BJ (cell line): ENCODE measurements at regions not wholly inside any gene's neighbourhood (a gene's known extent, or its start where the extent isn't known, plus 50 kb on each side); places are given as distances from the start of the nearest gene placed in this dataset.

Experiments
- CTCF ChIA-PET: fragments of 350-600 bp; formaldehyde crosslinking; extraction: SDS; loops from one replicate; lab custom pipeline; 2021; ENCODE audit warnings: antibody characterized with exemption, inconsistent platforms; lab: Yijun Ruan, JAX
- POLR2A ChIA-PET: fragments of 300-600 bp; sonication (Branson Sonifier 250); formaldehyde crosslinking; extraction: SDS; loops from one replicate; lab custom pipeline; 2021; ENCODE audit warnings: antibody characterized with exemption; lab: Charles Lee
- DNase-seq: peaks from one replicate; pipeline ENCODE4 v3.0.0-alpha.2; 2011; ENCODE audit warnings: low read depth
- H3K27me3 ChIP-seq: 2 replicates; pipeline ENCODE4 v1.6.0; 2011; ENCODE audit warnings: low read length; ENCODE audit not compliant: control insufficient read depth, insufficient read depth
- H3K36me3 ChIP-seq: 2 replicates; pipeline ENCODE4 v1.5.1; 2011; ENCODE audit warnings: low read length; ENCODE audit not compliant: control insufficient read depth, insufficient read depth
- H3K4me3 ChIP-seq: 2 replicates; pipeline ENCODE4 v1.5.1; 2011; ENCODE audit warnings: low read depth, mild to moderate bottlenecking, control low read depth, low read length
- TF ChIP-seq, protein P1 (sequence below): IDR thresholded peaks from 2 replicates; pipeline ENCODE4 v1.5.1; 2011; ENCODE audit warnings: low read depth, mild to moderate bottlenecking, control low read depth, inconsistent platforms, low read length, moderate library complexity; ENCODE audit not compliant: insufficient read depth

DNA sequence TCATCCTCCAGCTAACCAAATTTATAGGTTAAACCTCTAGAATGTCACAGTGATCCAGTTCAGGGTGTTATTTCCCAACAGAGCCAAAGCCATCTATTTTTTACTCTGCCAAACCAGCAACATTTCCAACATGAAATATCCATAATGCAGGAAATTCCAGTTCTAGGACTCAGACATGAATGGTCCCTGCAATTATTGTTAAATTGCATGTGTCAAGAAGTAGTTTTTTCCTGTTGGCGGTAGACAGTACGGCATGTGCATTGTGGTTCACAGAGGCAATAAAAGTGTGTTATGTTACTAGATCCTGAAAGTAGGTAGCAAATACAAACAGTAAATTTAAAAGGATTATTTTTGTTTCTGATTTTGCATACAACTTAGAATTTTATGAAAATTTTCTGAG, 215.7 kb upstream of the THBS1 start:
- peak; percentile 35 for DNase-seq
- TF ChIP-seq, protein P1, sequence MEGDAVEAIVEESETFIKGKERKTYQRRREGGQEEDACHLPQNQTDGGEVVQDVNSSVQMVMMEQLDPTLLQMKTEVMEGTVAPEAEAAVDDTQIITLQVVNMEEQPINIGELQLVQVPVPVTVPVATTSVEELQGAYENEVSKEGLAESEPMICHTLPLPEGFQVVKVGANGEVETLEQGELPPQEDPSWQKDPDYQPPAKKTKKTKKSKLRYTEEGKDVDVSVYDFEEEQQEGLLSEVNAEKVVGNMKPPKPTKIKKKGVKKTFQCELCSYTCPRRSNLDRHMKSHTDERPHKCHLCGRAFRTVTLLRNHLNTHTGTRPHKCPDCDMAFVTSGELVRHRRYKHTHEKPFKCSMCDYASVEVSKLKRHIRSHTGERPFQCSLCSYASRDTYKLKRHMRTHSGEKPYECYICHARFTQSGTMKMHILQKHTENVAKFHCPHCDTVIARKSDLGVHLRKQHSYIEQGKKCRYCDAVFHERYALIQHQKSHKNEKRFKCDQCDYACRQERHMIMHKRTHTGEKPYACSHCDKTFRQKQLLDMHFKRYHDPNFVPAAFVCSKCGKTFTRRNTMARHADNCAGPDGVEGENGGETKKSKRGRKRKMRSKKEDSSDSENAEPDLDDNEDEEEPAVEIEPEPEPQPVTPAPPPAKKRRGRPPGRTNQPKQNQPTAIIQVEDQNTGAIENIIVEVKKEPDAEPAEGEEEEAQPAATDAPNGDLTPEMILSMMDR = no peak
- Histone ChIP-seq H3K27me3 (no peaks in the 10 kb centered on the region), H3K36me3 (no peaks in the 10 kb centered on the region), H3K4me3 (no peak overlapping the region)
- ChIA-PET CTCF (no interaction called here), POLR2A (interaction anchor here (0.5 to 3.7 kb wide), 6 partner anchors 9 to 216 kb away, joined by 3 to 60 read pairs (median 8); partner anchors contain the start of gene THBS1)

DNA sequence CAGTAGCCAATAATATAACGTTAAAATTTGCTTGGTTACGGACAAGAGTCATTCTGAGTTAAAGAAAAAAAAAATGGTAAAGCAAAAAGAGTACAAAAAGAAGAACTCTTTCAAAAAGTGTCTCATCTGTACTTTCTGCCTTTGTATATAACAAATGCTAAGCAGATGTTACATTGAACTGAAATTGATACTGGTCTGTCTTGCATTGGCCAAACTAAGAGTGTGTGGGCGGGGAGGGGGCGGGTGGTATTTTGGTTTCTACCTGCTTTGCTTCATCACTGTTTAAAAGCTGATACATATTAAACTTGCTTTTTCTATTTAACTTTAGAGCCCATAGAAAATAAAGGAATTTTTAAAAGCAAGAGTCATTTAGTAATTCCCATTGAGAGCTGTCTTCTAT, 215.0 kb upstream of the THBS1 start:
- no peak overlapping the region for H3K4me3 ChIP-seq
- TF ChIP-seq, protein P1 = no peak
- H3K36me3 ChIP-seq = no peaks in the 10 kb centered on the region
- ChIA-PET CTCF (interaction anchor here (0.9 to 1.4 kb wide), 3 partner anchors 18 to 107 kb away, joined by 3 read pairs; no protein-coding TSS in a partner anchor), POLR2A (interaction anchor here (0.5 to 3.7 kb wide), 6 partner anchors 16 to 264 kb away, joined by 3 to 60 read pairs (median 6); partner anchors contain the start of gene THBS1)
- no peak for DNase-seq
- H3K27me3 ChIP-seq = no peaks in the 10 kb centered on the region

DNA sequence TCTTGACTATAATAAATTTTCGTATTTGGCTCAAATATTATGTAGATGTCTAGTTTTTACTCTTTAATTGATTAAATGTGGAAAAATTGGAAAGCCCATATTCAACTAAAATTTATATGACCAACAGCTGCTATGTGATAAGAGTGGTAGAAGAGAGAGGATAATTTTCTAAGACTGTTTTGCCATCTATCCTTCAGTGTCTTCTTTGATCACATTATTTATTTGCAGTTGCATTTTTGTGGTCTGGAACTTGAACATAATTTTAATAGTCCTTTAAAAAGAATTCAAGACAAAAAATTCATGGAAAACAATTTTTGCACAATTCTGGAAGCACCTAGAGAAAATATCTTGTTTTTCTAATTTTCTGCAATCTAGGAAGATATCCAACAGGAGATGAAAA, 213.3 kb upstream of the THBS1 start:
- no peaks in the 10 kb centered on the region; the same call in 1 of the 2 replicates for H3K36me3 ChIP-seq
- ChIA-PET POLR2A (interaction anchor here (0.6 kb wide), 1 partner anchor 36 kb away, joined by 3 read pairs; no protein-coding TSS in a partner anchor), CTCF (no interaction called here)
- H3K27me3 ChIP-seq = no peaks in the 10 kb centered on the region
- TF ChIP-seq, protein P1 = no peak
- DNase-seq = no peak
- no peak overlapping the region for H3K4me3 ChIP-seq

DNA sequence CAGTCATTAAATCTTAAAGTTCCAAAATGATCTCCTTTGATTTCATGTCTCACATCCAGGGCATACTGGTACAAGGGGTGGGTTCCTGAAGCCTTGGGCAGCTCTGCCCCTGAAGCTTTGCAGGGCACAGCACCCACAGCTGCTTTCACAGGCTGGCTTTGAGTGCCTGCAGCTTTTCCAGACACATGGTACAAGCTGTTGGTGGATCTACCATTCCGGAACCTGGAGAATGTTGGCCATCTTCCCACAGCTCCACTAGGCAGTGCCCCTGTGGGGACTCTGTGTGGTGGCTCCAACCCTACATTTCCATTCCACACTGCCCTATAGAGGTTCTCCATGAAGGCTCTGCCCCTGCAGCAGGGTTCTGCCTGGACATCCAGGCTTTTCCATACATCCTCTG, 211.1 kb upstream of the THBS1 start:
- H3K36me3 ChIP-seq = no peaks in the 10 kb centered on the region; the same call in 1 of the 2 replicates
- TF ChIP-seq, protein P1 = no peak
- POLR2A ChIA-PET = no interaction called here
- no peak overlapping the region for H3K4me3 ChIP-seq
- no peak for DNase-seq
- no peaks in the 10 kb centered on the region for H3K27me3 ChIP-seq
- CTCF ChIA-PET = no interaction called here

DNA sequence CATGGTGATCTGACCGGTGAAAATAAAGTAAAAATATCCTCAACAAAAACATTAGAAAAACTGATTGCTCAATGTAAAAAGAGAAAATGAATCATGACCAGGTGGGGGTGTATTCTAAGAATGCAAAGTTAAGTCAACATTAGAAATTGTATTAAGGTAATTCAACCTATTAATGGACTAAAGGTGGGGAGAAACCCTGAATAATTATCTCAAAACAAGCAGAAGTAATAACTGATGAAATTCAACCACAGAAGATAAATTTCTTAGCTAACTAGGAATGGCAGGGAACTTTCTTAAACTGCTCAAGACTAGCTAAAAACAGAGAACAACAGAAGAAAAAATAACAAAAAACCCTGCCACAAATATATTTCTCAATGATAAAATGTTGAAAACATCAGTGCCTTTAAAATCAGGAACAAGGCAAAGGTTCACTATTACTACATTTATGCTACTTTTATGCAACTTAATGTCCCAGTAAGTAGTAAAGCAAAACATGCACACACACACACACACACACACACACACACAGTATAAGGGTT, 204.4 kb upstream of the THBS1 start:
- ChIA-PET POLR2A (interaction anchor here (0.6 to 1.0 kb wide), 6 partner anchors 17 to 204 kb away, joined by 3 to 11 read pairs (median 4); partner anchors contain the start of gene THBS1), CTCF (no interaction called here)
- Histone ChIP-seq H3K27me3 (no peaks in the 10 kb centered on the region), H3K36me3 (no peaks in the 10 kb centered on the region), H3K4me3 (no peak overlapping the region)
- peak; percentile 41 for DNase-seq
- TF ChIP-seq, protein P1 = no peak
